ENCODE measurements at regions not wholly inside any gene's neighbourhood (a gene's known extent, or its start where the extent isn't known, plus 50 kb on each side); places are given as distances from the start of the nearest gene placed in this dataset.
"Not testable (repeated sequence)": the region's sequence is repeated elsewhere in the genome, so short reads cannot be mapped to it uniquely, and the experiment has no call there.

GRCh38 chr10:16063350-16063749 is 203.0 kb upstream of the MINDY3 start:
- TF ChIP-seq ISL1 (CRISPR knock-in tag; IDR thresholded peaks at IDR 0.05) (no peak), OSR1 (CRISPR knock-in tag; IDR thresholded peaks at IDR 0.05) (no peak), TSHZ2 (CRISPR knock-in tag; IDR thresholded peaks at IDR 0.05) (no peak), ESRRG (CRISPR knock-in tag; IDR thresholded peaks at IDR 0.05) (no peak), ZFP3 (CRISPR knock-in tag; IDR thresholded peaks at IDR 0.05) (no peak), GLIS3 (CRISPR knock-in tag; IDR thresholded peaks at IDR 0.05) (no peak), ZNF70 (CRISPR knock-in tag; IDR thresholded peaks at IDR 0.05) (no peak)
- no peak for ATAC-seq

GRCh38 chr10:16083551-16083950 is 223.2 kb upstream of the MINDY3 start:
- ATAC-seq: not testable (repeated sequence)

GRCh38 chr10:16105082-16105481 is 244.8 kb upstream of the MINDY3 start:
- no peak for ATAC-seq
- TF ChIP-seq CREB5 (CRISPR knock-in tag; IDR thresholded peaks at IDR 0.05; ENCODE audit: low read depth) (no peak), ESRRG (CRISPR knock-in tag; IDR thresholded peaks at IDR 0.05) (no peak), ZFP30 (CRISPR knock-in tag; IDR thresholded peaks at IDR 0.05) (no peak), ISL1 (CRISPR knock-in tag; IDR thresholded peaks at IDR 0.05) (peak; percentile 61), PATZ1 (CRISPR knock-in tag; IDR thresholded peaks at IDR 0.05; ENCODE audit: borderline replicate concordance) (0 out of 2 replicates have a peak, but pooled peaks have one; percentile 27)

- ATAC-seq: no peak
These were observed 256.3 kb upstream of the MINDY3 start for GRCh38 chr10:16116404-16117304.

GRCh38 chr10:16117305-16117695 is 257.0 kb upstream of the MINDY3 start:
- TF ChIP-seq ZNF8 (CRISPR knock-in tag; IDR thresholded peaks at IDR 0.05) (no peak), ZNF70 (CRISPR knock-in tag; IDR thresholded peaks at IDR 0.05) (no peak), TCF4 (CRISPR knock-in tag; IDR thresholded peaks at IDR 0.05; ENCODE audit: borderline replicate concordance) (no peak), TOX (CRISPR knock-in tag; IDR thresholded peaks at IDR 0.05; ENCODE audit: borderline replicate concordance) (no peak), CSRNP3 (CRISPR knock-in tag; IDR thresholded peaks at IDR 0.05) (no peak), ZNF565 (CRISPR knock-in tag; conservative IDR thresholded peaks at IDR 0.05; ENCODE audit: low read depth) (no peak), ISL1 (CRISPR knock-in tag; IDR thresholded peaks at IDR 0.05) (no peak), ESRRG (CRISPR knock-in tag; IDR thresholded peaks at IDR 0.05) (no peak), BACH2 (CRISPR knock-in tag; IDR thresholded peaks at IDR 0.05; ENCODE audit: borderline replicate concordance) (no peak), POU6F1 (CRISPR knock-in tag; IDR thresholded peaks at IDR 0.05; ENCODE audit: borderline replicate concordance, low read depth) (no peak), OSR1 (CRISPR knock-in tag; IDR thresholded peaks at IDR 0.05) (no peak), ZFP30 (CRISPR knock-in tag; IDR thresholded peaks at IDR 0.05) (no peak), PPARA (CRISPR knock-in tag; IDR thresholded peaks at IDR 0.05; ENCODE audit: borderline replicate concordance) (no peak), TSHZ2 (CRISPR knock-in tag; IDR thresholded peaks at IDR 0.05) (no peak)
- ATAC-seq: no peak

More at GRCh38 chr10:16116404-16117304, 256.3 kb upstream of the MINDY3 start:
- no peak for TF ChIP-seq TOX (CRISPR knock-in tag; IDR thresholded peaks at IDR 0.05; ENCODE audit: borderline replicate concordance)
